ENCODE measurements at regions not wholly inside any gene's neighbourhood (a gene's known extent, or its start where the extent isn't known, plus 50 kb on each side); places are given as distances from the start of the nearest gene placed in this dataset.

- DNase-seq: no peak
These were observed 732.8 kb upstream of the IGFBP3 start for GRCh38 chr7:46653848-46654247.

DNA sequence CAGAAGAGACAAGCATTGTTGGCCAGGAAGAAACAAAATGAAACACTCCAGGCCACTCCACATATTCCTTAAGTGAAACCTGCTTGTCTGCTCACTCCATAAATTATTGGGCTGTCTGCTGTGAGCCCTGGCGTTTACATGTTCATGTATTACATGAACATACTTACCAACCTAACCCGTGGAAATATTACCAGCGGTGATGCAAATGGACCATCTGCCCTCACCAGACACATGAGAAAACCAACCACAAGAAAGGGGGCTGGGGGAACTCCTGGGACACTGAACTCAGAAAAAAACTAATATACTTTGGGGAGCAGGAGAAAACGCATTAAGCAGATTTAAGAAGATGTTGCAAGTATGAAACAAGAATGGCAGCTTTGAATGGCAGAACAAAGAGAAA lies 731.2 kb upstream of the IGFBP3 start:
- DNase-seq: no peak

DNA sequence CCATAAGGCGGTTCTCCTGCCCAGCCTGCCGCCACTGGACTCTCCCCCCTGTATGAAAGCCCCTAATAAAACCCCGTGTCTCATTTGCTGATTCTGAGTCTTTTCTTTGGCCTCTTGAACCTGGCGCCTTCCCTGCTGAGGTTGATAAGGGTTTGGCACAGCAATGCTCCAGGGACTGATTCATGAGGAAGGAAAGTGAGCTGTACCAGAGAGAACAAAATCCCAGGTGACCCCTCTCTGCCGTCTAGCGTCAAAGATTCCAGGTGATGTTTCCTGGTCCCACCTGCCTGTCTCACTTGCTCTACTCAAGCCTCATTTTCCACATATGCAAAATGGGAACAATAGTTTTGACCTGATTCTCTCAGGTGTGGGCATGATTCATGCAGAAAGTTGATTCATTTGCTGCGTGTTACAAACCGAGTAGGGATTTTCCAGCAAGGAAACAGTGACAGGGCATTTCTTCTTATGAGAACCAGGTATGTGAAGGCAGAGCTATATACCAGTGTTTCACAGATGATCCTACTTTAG lies 730.6 kb upstream of the IGFBP3 start:
- no peak for DNase-seq

GRCh38 chr7:46651070-46651469 lies 730.0 kb upstream of the IGFBP3 start:
- DNase-seq: no peak

DNA sequence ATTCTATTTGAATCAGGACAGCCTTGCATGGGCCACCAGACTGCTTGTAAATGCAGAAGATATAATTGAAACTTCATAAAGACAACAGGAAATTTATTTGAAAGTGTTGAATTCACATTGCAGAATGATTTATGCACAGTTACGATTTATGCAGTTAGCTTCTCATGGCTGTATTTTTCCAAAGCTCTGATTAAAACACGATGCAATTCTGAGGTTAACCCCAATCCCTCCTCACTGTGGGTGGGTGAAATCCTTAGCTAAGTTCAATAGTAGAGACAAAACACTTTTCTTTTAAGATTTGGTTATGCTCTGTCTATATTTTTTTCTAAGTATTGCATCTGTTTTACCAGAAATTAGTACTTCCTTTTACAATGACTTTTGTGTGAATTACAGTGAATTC lies 728.8 kb upstream of the IGFBP3 start:
- no peak for DNase-seq

- no peak for DNase-seq
These were observed 717.0 kb upstream of the IGFBP3 start for GRCh38 chr7:46637793-46638735.

DNA sequence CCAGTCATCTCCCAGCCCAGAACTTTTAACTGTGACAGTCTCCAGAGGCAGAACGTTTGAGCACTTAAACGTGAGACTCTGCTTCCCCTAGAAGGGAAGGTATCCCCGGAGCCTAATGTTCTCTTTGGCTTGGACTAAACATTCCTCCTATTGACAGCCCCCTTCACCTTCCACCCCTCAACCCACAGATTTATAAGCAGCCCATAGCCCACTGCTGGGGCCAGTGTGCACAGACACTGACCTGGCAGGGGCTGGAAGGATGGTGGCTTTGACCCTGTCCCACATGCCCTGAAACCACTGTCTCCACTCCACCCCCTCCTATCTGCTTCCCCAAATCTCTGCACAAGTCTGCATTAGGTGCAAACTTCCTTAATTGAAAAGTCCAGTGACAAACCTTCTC lies 715.0 kb upstream of the IGFBP3 start:
- DNase-seq: no peak

DNA sequence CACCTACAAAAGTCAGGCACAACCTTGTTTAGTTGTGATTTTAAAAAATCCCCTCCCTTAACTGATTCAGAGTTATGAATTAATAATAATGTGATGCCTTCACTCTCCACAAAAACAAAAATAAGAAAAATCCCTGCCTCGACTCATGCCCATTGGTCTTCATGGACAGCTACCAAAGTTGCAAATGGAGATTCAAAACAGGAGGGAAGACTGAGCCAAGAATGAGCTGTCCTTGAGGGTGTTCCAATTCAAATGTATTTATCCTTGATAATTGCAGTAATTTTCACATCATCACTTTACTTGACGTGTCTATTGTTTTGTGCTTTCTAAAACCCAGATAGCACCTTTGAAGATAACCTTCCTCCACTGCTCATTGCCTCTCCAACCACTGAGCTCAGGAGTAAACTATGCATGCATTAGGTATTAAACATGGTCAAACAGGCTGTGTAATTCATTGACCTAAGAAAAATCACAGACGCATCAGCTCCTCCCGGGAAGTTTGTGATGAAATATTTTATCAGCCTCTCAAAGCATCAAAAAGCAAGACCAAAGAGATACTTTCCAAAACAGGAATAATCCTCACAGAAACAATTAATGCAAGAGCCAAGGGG lies 712.7 kb upstream of the IGFBP3 start:
- DNase-seq: no peak

DNA sequence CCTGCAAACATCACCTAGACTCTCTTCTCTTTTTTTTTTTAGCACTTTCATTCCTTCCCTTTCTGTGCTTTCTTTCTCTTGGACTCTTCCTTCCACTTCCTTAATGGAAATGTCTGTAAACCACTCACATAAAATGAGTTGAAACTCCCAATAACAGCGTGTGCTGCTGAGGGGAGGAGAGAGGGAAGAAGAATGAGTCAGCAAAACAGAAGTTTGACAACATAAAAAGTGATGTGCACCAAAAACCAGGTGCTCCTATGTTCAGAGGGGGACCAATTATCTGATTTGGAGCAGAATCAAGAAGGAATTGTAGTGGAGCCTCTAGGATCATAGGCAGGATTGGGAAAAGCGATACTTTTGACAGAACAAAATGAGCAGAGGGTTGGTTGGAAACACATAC lies 712.1 kb upstream of the IGFBP3 start:
- no peak for DNase-seq

GRCh38 chr7:46630031-46630430 lies 709.0 kb upstream of the IGFBP3 start:
- DNase-seq: no peak

DNA sequence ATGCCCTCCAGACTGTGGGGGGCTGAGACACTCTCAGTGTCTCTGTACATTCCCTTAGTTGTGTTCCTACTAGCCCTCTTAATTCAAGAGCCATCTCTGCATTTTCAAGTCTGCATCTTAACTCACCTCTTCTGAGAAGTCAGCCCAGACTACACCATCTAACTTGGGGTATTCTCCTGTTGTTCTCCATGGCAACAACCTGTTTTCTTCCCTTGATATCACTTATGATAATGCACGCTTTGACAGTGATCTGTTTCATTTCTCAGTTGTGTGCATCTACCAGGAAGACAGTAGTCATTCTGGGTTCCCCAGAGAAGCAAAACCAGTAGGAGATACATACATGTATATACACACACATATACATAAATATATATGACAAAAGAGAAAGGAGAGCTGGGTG lies 707.3 kb upstream of the IGFBP3 start:
- DNase-seq: no peak

- no peak for DNase-seq
These were observed 705.7 kb upstream of the IGFBP3 start for GRCh38 chr7:46626691-46627310.

- no peak for DNase-seq
These were observed 705.2 kb upstream of the IGFBP3 start for GRCh38 chr7:46626261-46626660.

DNA sequence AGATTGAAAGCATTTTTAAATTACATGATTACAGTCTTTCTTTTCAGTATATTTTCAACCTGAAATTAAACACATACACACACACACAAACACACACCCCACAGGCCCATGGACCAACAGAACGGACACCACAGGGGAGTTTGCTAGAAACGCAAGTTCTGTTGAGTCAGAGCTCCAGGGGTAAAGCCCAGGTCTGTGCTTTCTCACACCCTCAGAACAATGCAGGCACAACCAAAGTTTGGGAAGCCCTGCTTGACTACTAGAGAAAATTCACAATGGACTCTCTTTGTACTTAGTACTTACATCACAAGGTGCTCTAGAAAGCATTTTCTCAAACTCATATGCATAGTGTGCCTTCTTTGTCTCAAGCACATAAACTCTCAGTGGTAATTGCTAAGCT lies 704.0 kb upstream of the IGFBP3 start:
- DNase-seq: no peak

GRCh38 chr7:46622251-46622650 lies 701.2 kb upstream of the IGFBP3 start:
- DNase-seq: no peak

GRCh38 chr7:46619723-46620310 lies 698.7 kb upstream of the IGFBP3 start:
- no peak for DNase-seq

DNA sequence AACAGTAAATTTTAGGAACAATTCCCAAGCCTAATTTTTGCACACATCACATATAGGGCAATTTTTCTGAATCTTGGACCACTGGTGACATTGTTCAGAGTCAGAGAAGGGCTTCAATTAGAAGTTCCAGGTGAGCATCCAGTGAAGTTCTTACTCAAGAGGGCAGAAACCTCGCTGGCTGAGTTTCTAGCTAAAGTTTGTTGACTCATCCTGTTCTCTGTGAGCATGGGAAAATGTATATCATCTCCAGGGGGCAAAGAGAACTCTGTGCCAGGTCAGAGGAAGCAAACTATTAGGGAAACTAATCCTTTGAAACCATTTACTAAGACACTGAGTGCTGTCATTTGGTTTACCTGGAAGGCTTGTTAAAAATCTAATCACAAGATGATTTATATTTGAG lies 695.6 kb upstream of the IGFBP3 start:
- no peak for DNase-seq

DNA sequence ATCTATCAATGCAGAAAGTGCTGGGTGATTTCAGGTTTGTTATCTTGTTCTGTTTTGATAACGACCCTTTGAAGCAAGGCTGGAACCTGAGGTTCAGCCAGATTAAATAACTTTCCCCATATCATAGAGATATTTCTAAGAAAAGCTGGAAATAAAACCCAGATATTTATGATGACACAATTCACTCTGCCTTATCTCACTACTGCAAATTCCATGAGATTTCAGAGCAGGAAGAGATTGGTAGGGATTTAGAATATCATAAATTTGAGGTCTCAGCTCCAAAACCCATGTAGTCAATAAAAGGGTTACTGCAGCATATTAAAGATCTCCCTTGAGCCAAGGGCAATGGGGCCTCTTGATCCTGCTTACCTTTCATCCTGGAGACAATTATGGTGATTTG lies 692.5 kb upstream of the IGFBP3 start:
- no peak for DNase-seq

DNA sequence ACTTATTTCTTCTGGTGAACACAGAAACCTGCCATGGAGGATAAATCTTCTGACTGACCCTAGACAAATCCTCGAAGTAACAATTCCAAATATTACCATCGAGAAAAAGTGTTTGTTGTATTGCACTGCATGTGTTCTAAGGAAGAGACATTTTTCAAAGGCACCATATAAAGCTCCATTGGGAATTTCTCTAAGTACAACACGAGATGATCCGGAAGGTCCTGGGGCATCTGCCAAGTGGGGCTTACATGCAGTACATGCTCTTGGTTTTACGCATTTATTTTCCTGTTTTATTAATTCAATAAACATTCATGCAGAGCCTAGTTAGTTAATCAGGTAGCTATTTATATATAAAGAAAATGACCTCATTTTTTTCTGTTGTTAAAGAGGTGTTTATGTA lies 692.0 kb upstream of the IGFBP3 start:
- no peak for DNase-seq

DNA sequence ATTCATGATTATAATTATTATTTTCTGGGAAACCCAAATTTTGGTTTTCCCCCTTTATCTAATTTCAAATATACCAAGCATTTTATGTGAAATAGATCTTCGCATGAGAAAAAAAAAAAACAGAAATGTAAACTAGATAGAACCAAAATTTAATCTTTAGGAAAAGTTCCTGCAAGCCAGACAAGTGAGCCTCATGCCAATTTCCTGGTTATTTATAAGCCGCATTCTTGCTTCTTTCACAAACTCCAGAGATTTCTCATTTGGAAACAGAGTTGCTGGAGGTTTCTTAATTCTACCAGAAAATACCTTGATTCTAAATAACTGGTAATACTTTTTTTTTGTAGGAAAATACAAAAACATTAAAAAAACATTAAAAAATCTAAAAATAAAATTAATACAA lies 690.4 kb upstream of the IGFBP3 start:
- no peak for DNase-seq

GRCh38 chr7:46610746-46611145 lies 689.7 kb upstream of the IGFBP3 start:
- DNase-seq: no peak

DNA sequence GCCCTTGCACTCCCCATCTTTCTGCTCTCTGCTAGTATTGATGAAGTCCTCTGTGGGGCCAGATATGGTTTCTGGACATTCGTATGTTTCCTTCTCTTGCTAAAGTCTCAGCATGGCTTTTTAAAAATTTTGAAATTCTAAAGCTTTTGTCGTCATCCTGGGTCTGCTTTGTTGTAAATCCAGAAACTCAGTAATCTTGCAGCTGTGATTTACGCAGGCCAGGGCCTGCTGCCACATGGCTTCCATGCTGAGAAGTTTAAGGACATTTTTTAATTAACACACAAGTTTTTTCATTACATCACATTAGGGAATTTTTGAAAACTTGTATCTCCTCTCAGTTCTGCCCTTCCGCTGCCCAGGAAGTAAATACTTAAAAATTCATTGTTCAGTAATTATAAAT lies 686.1 kb upstream of the IGFBP3 start:
- no peak for DNase-seq

GRCh38 chr7:46606761-46607160 lies 685.7 kb upstream of the IGFBP3 start:
- no peak for DNase-seq
